Endothelial cell of umbilical vein (primary cell): ENCODE measurements at regions not wholly inside any gene's neighbourhood (a gene's known extent, or its start where the extent isn't known, plus 50 kb on each side); places are given as distances from the start of the nearest gene placed in this dataset.

Experiments used
- BruUV-seq: library from RNA; stranded (reverse); fragments of 400-500 nt; replicated peaks from 2 replicates; lab custom pipeline; 2021; lab: Mats Ljungman, UMichigan
- CTCF ChIA-PET: fragments of 300-600, 350-600 bp; sonication (Branson Sonifier 250); formaldehyde crosslinking; loops from one replicate; lab custom pipeline; 2021; ENCODE audit warnings: antibody characterized with exemption, inconsistent platforms; lab: Charles Lee
- POLR2A ChIA-PET: fragments of 300-600, 350-600 bp; sonication (Branson Sonifier 250); formaldehyde crosslinking; loops from one replicate; lab custom pipeline; 2021; ENCODE audit warnings: antibody characterized with exemption, inconsistent platforms; lab: Charles Lee
- DNase-seq: peaks from one replicate; pipeline ENCODE4 v3.0.0-alpha.2; 2011; ENCODE audit warnings: low read depth, low spot score
- FAIRE-seq: peaks from 2 replicates; lab custom pipeline; 2011; peaks lifted over from hg19 to GRCh38; lab: Jason Lieb, UNC
- H2AFZ ChIP-seq: 2 replicates; pipeline ENCODE4 v1.6.0; 2012; ENCODE audit warnings: low read depth, low read length, control low read depth, inconsistent platforms
- H3K27ac ChIP-seq: 2 replicates; pipeline ENCODE4 v1.5.1; 2011; ENCODE audit warnings: low read depth, mild to moderate bottlenecking, control low read depth, low read length, moderate library complexity; ENCODE audit not compliant: insufficient read depth
- H3K27me3 ChIP-seq, 2 experiments: 2 replicates each; pipeline versions ENCODE4 v1.6.0 to v1.6.1; 2011; ENCODE audit warnings: low read length in 2 of 2, mixed read lengths in 1 of 2; ENCODE audit not compliant: control insufficient read depth in 2 of 2, insufficient read depth in 2 of 2
- H3K36me3 ChIP-seq, 2 experiments: 2 replicates in 1 of 2; 3 replicates in 1 of 2; pipeline ENCODE4 v1.5.1; 2011; ENCODE audit warnings: low read length in 2 of 2, mild to moderate bottlenecking in 1 of 2, moderate library complexity in 1 of 2; ENCODE audit not compliant: control insufficient read depth in 2 of 2, insufficient read depth in 2 of 2; ENCODE audit errors: extremely low read depth in 1 of 2
- H3K4me1 ChIP-seq: 3 replicates; pipeline ENCODE4 v1.5.1; 2011; ENCODE audit warnings: mild to moderate bottlenecking, low read length; ENCODE audit not compliant: control insufficient read depth, insufficient read depth; ENCODE audit errors: extremely low read depth
- H3K4me2 ChIP-seq: 2 replicates; pipeline ENCODE4 v1.6.1; 2011; ENCODE audit warnings: low read length, control low read depth, mixed read lengths; ENCODE audit not compliant: insufficient read depth
- H3K4me3 ChIP-seq, 3 experiments: fragments of 200-600 bp in 1 of 3; sonication (generic), shearing (Covaris generic) in 1 of 3; replicated peaks in 1 of 3; 2 replicates each; pipeline ENCODE4 v1.5.1; 2011 to 2016; ENCODE audit warnings: control low read depth in 3 of 3, low read length in 3 of 3, mild to moderate bottlenecking in 2 of 3, inconsistent platforms in 1 of 3, low read depth in 1 of 3, moderate library complexity in 1 of 3; ENCODE audit not compliant: insufficient read depth in 1 of 3
- H3K79me2 ChIP-seq: 2 replicates; pipeline ENCODE4 v1.6.0; 2012; ENCODE audit warnings: low read length, inconsistent platforms; ENCODE audit not compliant: control insufficient read depth, insufficient read depth
- H3K9ac ChIP-seq: replicated peaks from 2 replicates; pipeline ENCODE3; 2011; ENCODE audit warnings: low read length, control low read depth; ENCODE audit not compliant: insufficient read depth; ENCODE audit errors: extremely low read depth
- H3K9me1 ChIP-seq: replicated peaks from 3 replicates; pipeline ENCODE4 v1.6.0; 2011; ENCODE audit warnings: mild to moderate bottlenecking, low read length; ENCODE audit not compliant: control insufficient read depth, insufficient read depth; ENCODE audit errors: extremely low read depth
- H3K9me3 ChIP-seq: replicated peaks from 2 replicates; pipeline ENCODE4 v1.5.1; 2012; ENCODE audit warnings: low read length, inconsistent platforms; ENCODE audit not compliant: control insufficient read depth, insufficient read depth
- H4K20me1 ChIP-seq: replicated peaks from 2 replicates; pipeline ENCODE3; 2011; ENCODE audit warnings: mild to moderate bottlenecking, low read length; ENCODE audit not compliant: control insufficient read depth, insufficient read depth; ENCODE audit errors: extremely low read depth
- CTCF ChIP-seq, 2 donors: IDR thresholded peaks; 1 replicate in 1 of 2; 2 replicates in 1 of 2; pipeline ENCODE4 v1.5.1; 2011; ENCODE audit warnings: low read length in 2 of 2, mild to moderate bottlenecking in 2 of 2, moderate library complexity in 2 of 2, control low read depth in 1 of 2, inconsistent platforms in 1 of 2, low read depth in 1 of 2; ENCODE audit not compliant: insufficient read depth in 1 of 2; ENCODE audit errors: extremely low read depth in 1 of 2
- EZH2 ChIP-seq: IDR thresholded peaks from 2 replicates; pipeline ENCODE4 v1.6.1; 2012; ENCODE audit warnings: borderline replicate concordance, low read depth, mild to moderate bottlenecking, moderate library complexity, low read length, inconsistent platforms; ENCODE audit not compliant: severe bottlenecking
- FOS ChIP-seq: IDR thresholded peaks from 2 replicates; pipeline ENCODE4 v1.6.1; 2011; ENCODE audit warnings: mild to moderate bottlenecking, low read length, moderate library complexity, borderline replicate concordance; ENCODE audit not compliant: insufficient read depth
- GATA2 ChIP-seq: IDR thresholded peaks from 2 replicates; pipeline ENCODE4 v1.7.0; 2011; ENCODE audit warnings: low read depth, mild to moderate bottlenecking, moderate library complexity, mixed read lengths, low read length; ENCODE audit not compliant: insufficient read length, insufficient read depth
- JUN ChIP-seq: IDR thresholded peaks from 2 replicates; pipeline ENCODE4 v1.6.1; 2011; ENCODE audit warnings: borderline replicate concordance, low read depth; ENCODE audit not compliant: insufficient read length, insufficient read depth
- MYC ChIP-seq: IDR thresholded peaks from one replicate; pipeline ENCODE4 v1.6.1; 2011; ENCODE audit warnings: mild to moderate bottlenecking, low read depth, low read length
- POLR2A ChIP-seq: IDR thresholded peaks from 2 replicates; pipeline ENCODE4 v1.6.1; 2012; ENCODE audit warnings: low read depth, mild to moderate bottlenecking, control low read depth, low read length
- POLR2AphosphoS5 ChIP-seq: IDR thresholded peaks from 2 replicates; pipeline ENCODE4 v1.6.1; 2012; ENCODE audit warnings: low read depth, mild to moderate bottlenecking, control low read depth, low read length, moderate library complexity; ENCODE audit not compliant: insufficient read depth
- dilution Hi-C: fragments of 300-500 bp; cut with MboI; formaldehyde crosslinking; loops from one replicate; pipeline ENCODE4 v1.15.0; 2019; ENCODE audit warnings: low sequenced_read_pairs; ENCODE audit not compliant: extremely low pct_ligation_motif_present
- intact Hi-C: fragments of 100-400 bp; cut with micrococcal nuclease; formaldehyde crosslinking; loops from one replicate; pipeline ENCODE4 v1.10.0; 2022
- TF ChIP-seq, protein P1 (sequence below): IDR thresholded peaks from 2 replicates; pipeline ENCODE4 v1.6.1; 2011; ENCODE audit not compliant: insufficient read depth, insufficient read length

- no peaks in the 10 kb centered on the region for H3K9me1 ChIP-seq
- H3K9ac ChIP-seq, result no peak overlapping the region
- DNase-seq (no peak), FAIRE-seq (no peak)
- ChIA-PET POLR2A (interaction anchor here (0.6 kb wide), 1 partner anchor 54 kb away, joined by 3 read pairs; no protein-coding TSS in a partner anchor), CTCF (no interaction called here)
- no peak overlapping the region for H3K27ac ChIP-seq
- TF ChIP-seq FOS (no peak), JUN (no peak), EZH2 (no peak)
- TF ChIP-seq, protein P1, sequence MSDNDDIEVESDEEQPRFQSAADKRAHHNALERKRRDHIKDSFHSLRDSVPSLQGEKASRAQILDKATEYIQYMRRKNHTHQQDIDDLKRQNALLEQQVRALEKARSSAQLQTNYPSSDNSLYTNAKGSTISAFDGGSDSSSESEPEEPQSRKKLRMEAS, result no peak
- no peaks in the 10 kb centered on the region for H4K20me1 ChIP-seq
- H3K4me2 ChIP-seq, result no peak overlapping the region
- H3K27me3 ChIP-seq, result no peaks in the 10 kb centered on the region
- no peak overlapping the region for H3K4me3 ChIP-seq
- H2AFZ ChIP-seq, result no peak overlapping the region
- no peaks in the 10 kb centered on the region for H3K36me3 ChIP-seq
- BruUV-seq, result no TSS peak
- intact Hi-C loops (no loop called here), dilution Hi-C loops (no loop called here)
- no peaks in the 10 kb centered on the region for H3K4me1 ChIP-seq
- no peaks in the 10 kb centered on the region for H3K9me3 ChIP-seq
- no peaks in the 10 kb centered on the region for H3K79me2 ChIP-seq
Observed at GRCh38 chr2:118622913-118623312, 224.5 kb downstream of the EN1 start.

DNA sequence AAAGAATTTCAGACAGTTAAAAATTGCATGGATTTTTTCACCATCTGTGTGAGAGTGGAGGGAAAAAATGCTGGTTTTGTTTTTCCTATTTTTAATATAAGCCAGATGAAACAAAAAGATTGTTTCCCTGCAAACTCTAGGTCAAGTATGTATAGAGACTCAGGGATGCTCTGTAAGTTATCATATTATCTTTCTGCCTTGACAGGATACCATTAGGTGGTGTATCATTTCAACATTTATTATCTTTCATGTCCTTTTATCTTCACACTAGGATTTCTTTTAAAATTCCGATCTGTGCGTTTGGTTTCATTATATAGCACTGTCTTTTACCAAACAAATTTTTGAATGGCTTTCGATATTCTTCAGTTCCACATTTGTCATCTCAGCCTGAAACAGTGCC is 225.3 kb downstream of the EN1 start:
- Histone ChIP-seq H2AFZ (no peak overlapping the region), H3K27me3 (no peaks in the 10 kb centered on the region), H3K36me3 (no peaks in the 10 kb centered on the region), H3K9ac (no peak overlapping the region), H3K79me2 (no peaks in the 10 kb centered on the region), H3K4me3 (no peak overlapping the region), H3K4me2 (no peak overlapping the region), H4K20me1 (no peaks in the 10 kb centered on the region), H3K27ac (no peak overlapping the region), H3K4me1 (no peaks in the 10 kb centered on the region), H3K9me1 (no peaks in the 10 kb centered on the region), H3K9me3 (no peaks in the 10 kb centered on the region)
- DNase-seq, result no peak
- dilution Hi-C loops (no loop called here), intact Hi-C loops (no loop called here)
- no peak for FAIRE-seq
- TF ChIP-seq JUN (no peak), POLR2AphosphoS5 (no peak), POLR2A (no peak), CTCF (IDR thresholded peaks at IDR 0.05; ENCODE audit: extremely low read depth in 1 of 2, insufficient read depth in 1 of 2, low read depth in 1 of 2, low read length in 2 of 2) (no peak), FOS (no peak), EZH2 (no peak), MYC (no peak), GATA2 (no peak)
- TF ChIP-seq, protein P1, result no peak
- CTCF ChIA-PET, result no interaction called here
- POLR2A ChIA-PET, result interaction anchor here (0.6 kb wide), 1 partner anchor 55 kb away, joined by 3 read pairs; no protein-coding TSS in a partner anchor
- no TSS peak for BruUV-seq
